ENCODE measurements at regions not wholly inside any gene's neighbourhood (a gene's known extent, or its start where the extent isn't known, plus 50 kb on each side); places are given as distances from the start of the nearest gene placed in this dataset.

DNA sequence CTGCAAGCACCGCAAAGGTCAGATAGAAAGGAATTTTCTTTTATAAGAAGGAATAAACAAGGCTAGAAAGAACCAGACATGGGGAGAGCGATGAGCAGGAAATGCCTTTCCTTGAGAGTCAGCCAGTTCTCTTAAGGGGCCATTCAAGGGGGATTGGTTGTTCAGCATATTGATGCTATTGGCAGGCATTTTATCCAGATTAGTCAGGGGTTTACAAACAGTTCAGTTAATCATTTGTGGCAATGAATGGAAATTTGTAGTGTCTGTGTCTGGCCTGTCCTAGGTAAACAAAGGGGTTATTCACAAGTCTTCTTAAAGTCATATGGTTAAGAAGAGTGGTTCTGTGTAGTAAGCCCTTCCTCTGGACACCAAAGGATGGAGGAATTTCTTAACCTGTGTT, 184.7 kb upstream of the FRMPD4 start:
- no peak for DNase-seq

DNA sequence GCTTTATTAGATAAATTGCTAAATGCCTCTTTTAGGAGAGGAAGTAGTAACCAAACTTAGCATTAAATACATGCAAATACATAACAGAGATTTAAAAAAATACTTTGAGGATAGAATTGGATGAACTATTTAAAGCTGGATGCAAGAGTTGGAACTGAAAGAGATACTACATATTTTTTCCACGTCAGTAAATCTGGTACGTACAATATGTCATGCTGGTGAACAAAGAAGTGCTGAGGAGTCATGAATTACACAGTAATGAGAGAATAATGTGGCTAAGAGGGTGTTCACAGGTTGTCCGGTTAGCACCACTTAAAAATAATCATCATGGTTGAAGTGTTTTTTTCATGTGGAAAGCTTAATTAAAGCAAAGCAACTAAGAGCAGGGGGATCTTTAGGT, 184.1 kb upstream of the FRMPD4 start:
- no peak for DNase-seq

DNA sequence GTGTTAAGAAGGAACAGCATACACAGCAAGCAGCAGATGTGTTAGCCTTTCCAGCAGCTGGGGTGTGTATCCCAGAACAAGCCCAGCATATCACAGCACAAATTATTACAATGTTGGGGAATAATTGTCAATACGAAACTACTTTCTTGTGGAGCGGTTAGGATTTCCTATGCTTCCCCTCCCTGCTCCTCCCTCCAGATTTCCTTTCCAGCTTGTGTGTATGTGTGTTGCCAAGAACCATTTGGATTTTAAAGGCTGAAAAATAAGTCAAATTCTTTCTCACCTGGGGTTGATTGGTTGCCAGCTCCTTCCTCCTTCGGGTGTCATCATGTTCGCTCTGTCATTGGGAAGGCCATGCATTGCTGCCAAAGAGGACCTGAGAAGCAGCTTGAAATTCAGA, 178.2 kb upstream of the FRMPD4 start:
- no peak for DNase-seq

DNA sequence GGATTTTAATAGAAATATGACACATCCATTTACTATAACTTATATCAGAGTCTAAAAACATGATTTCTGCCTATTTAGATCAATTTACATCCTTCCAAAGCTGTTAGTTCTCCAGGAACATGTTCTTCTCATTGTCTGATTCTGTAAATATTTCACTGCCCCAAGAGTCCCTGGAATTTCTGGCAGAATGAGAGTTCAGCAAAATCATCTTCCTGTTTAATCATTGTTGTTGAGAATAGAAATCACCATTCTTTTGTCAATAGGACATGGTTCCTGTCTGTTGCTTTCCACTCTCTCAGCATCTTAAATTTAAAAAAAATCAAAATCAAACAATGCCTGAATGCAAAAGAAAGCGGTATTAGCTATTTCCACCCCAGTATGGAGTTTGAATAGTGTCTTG, 172.8 kb upstream of the FRMPD4 start:
- no peak for DNase-seq

DNA sequence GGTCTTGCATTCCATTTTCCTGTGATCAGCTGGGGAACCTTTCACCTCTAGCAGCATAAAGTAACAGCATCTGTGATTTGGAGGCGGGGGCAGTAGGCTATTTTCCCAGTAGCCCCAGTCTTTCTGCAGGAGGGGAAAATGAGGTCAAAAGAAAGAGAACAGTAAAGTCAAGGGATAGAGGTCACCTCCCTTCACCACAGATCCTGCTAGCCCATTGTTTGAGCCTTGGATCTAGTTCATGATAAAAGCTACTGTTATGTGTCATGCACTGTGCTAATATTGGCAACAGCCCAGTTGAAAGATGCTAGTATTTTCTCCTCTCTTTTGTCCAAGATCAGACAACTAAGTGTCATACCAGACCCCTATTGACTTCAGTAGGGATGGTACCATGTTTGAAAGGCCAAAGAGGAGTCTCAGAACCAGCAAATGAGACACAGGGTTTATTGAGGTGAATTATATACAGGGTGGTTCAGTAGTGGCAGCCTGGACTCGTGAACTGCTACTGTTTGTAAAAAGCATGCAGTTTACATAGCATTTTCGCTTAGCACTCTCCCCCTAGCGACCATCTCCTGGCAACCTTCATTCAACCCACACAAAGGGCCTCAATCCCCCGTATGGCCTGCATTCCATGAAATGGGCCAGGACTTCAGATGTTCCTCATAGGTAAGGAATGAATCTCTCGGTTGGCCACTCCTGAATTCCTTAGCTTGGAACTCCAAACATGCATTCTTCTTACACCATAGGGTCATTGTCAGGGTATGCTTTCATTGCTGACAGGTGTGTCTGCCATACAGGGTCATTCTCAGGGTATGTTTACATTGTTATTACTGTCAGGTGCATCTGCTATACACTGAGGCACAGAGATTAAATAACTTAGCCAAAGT, 170.0 kb upstream of the FRMPD4 start:
- no peak for DNase-seq

DNA sequence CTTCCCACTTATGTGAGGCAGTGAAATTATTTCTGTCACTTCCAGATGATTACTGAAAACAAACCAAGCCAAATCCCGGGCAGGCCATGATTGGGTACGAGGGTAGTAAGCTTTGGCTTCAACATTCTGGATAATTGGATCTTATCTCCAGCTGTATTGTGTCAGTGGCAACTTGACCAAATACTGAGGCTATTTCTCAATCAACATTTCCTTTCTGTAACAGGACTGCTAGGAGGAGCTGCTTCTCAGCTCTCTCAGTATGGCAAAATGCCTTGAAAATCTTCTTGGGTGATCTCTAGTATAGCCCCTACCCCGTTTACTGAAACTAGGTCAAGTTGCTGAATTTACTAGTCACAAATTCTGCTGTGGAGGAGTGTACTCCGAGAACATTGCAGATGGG, 169.3 kb upstream of the FRMPD4 start:
- no peak for DNase-seq

DNA sequence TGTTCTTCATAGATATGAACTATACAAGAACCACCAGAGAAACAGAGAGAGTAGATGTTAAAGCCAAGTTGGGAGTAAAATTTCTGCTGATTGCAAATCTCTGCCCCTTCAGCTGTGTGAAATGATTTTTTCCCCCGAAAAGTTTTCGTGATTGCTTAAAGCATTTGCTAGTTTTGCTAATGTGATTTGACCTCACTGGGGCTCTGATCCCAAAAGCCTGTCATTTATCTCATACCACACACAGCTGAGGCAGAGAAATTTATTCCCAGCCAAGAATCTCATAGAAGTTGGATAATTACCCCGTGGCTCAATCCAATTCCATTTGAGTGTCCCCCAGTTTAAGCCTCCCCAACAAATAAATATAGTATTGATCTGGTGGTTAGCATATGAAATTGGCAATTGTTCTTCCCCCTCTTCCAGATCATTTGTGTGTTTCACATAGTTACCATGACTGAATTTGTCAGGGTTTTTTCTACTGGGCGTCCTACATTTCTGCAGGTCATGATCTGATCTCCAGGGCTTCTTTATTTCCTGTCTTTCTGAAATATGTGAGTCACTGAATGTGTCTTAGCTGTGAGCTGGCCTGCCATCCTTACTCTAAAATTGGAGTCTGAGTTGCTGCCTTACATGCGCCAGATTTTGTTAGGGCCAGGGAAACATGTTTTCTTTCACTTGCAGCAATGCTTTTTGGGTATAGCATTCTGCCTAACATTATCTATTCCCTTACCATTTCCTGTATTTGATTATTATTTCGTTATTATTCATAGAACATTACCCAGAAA, 167.5 kb upstream of the FRMPD4 start:
- no peak for DNase-seq

DNA sequence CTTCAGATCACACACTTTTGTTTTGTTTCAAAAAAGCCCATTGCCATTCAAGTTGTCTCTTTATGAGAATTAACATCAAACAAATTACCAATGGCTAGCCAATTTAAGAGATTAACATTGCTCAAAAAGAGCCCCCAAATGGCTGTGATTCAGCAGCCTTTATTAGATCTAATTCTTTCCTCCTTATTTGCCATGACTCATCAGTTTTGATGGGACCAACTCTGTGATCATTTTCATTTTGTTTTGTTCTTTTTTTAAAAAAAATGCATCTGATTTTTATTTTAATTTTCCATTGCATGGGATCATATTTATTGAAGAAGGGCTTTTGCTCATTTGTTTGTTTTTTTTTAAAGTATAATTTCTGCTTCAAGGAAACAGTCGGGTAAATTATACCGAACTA, 161.6 kb upstream of the FRMPD4 start:
- no peak for DNase-seq

DNA sequence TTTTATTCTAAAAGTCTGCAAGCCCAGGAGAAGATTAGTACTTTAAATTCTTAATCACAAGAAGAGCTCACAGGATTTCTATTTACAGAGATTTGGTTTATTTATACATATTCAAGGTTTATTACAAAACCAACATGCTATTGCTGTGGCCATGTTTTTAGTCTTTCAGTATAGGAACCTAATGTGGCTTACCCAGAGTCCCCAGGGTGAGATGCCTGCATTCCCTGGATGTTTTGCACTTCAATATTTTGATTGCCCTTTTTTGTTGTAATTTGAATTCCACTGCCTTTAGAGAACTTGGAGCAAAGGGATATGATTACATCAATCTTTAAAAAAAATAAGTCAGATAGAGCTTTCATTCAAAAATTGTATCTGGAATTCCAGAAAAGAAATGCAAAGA, 146.0 kb upstream of the FRMPD4 start:
- no peak for DNase-seq

DNA sequence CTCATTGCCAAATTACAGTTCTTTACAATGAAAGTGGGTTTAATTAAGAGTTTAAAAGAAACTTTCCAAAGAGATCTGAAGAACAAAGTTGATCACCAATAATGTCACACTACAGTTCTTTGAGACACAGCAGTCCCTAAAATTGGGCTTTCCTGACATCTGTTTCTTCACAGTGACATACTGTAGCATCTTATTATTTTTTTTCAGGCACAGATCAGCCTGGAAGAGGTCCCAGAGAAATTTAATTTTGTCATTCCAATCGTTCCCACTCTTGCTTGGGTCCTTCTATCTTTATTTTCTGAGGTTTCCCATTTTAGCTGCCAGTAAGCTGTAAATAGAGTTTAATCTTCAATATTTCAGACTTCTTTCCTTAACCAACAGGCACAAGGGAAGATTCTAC, 143.1 kb upstream of the FRMPD4 start:
- no peak for DNase-seq

DNA sequence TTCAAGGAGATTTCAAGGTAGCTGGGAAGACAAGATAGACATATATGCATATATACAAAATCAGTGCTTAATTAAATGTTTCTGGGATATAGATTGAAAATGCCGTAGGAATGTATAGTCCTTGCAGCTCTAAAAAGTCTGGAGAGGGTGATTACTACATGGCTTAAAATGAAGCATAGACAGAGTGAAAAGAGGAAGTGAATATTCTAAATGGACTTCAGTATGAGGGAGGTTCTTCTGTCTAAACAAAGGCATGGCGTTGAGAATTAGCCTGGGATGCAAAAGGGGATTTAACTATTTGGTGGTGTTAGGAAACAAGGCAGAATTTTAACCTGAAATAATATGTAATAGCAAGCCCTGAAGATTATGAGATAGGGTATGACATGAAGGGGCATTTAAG, 141.5 kb upstream of the FRMPD4 start:
- no peak for DNase-seq

DNA sequence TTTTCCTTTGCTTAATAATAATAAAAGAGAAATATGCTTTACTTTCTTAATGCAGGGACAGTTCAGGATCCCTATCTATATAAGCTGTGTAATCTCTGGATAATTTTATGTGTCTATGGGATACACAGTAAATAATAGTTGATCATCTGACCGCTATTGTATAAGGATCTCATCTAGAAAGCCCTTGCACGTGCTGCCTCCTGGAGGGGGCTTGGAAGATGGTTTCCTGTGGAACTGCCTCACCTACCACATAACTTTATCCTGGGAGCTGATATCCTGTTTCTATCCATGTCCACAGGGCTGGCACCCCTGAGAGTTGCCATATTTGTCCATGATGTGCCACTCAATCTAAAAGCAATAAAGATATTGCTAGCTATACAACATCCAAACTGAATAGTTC, 139.3 kb upstream of the FRMPD4 start:
- no peak for DNase-seq

DNA sequence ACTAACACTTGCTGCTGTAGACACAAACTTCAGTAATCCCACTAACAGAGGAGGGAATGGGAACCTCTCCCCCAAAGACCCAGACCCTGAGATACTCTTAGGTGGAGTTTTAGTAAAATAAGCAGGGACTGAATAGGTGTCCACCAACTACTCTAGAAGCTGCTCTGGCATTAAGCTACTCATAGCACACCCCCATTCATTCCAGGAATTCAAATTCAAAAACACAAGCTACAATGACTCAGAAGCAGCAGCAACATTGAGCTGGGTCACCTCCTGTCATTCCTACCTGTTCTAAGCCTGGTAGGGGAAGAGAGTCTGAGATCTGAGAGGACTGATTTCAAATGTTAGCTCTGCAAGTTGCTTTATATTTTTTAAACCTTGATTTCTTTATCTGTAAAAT, 135.4 kb upstream of the FRMPD4 start:
- peak; percentile 2 for DNase-seq

DNA sequence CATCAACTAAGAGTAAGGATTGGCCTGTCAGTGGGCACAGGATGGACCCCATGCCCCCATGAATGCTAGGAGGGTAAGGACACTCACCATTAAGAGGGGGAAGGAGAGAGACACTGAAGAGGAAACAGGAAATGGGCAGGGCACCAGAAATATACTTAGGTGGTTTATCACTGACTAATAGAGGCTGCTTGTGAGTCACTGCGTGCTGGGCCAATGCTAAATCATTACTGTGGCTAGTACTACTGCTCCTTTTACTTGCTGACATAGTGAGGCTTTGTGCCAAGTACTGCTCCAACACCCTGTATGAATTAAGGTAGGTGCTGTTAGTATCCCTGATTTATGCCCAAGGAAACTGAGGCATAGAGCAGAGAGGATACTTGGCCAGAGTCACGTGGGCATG, 130.4 kb upstream of the FRMPD4 start:
- peak; percentile 23 for DNase-seq

DNA sequence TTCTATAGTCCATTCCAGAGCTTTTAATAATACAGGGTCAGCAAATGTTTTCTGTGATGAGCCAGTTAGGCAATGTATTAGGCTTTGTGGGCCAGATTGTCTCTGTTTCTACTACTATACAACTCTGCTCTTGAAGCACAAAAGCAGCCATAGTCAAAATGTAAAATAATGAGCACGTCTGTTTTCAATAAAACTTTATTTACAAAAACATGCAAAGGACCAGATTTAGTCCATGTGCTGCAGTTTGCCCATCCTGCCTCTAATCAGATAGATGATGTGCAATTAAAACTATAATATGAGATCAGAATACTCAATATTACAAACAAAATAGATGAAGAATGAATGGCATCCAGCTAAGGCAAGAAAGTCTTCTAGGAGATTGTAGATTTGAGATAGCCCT, 127.8 kb upstream of the FRMPD4 start:
- no peak for DNase-seq

DNA sequence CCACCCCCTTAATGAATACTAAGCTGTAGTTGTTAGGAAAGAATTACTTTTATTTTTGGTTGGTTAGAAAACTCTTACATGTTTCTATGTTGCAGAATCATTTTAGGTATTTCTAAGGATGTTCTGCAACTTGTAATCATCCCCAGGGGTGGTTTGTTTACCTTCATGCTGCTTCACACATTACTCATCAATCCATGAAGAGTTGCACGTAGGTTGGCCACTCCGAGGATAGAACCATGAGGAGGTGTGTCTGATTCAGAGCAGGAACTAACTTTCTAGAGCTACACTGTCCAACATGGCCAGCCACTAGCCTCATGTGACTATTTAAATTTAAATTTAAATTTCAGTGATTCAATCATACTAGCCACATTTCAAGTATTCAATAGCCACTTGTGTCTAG, 127.2 kb upstream of the FRMPD4 start:
- no peak for DNase-seq

DNA sequence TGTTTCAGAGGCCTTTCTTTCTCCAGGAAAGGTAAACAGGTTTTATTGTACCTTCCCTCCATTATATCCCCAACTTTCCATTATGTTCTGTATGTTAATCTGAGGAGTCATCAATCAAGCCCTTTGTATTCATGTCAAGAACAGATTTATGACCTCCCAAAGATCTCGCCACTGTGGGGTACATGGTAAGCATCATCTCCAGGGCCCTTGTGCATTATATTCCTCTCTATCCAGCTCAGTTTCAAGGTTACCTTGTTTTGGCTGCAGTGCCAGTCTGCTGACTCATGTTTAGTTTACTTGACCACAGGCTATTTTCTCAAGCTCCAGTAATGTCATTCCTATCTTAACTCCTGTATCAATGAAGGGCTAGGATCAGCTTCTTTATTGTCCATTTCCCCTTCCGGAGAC, 125.1 kb upstream of the FRMPD4 start:
- DNase-seq, result no peak

DNA sequence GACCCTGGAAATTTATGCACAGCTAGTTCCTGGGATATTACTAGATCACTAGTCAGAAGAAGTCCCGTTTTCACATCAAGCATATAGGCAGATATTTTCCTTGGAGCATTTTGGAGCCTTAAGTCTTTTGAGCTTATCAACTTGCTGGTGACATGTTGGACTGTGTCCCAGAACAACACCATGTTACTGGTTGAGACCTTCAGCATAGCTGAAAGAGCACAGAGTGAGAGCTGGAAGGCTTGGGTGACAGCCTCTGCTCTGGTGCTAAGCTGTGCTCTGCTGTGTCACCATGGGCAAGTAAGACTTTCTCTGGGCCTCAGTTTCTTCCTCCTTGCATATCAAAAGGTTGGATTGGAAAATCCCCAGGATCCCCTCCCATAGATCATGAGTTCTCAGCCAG, 116.6 kb upstream of the FRMPD4 start:
- no peak for DNase-seq

DNA sequence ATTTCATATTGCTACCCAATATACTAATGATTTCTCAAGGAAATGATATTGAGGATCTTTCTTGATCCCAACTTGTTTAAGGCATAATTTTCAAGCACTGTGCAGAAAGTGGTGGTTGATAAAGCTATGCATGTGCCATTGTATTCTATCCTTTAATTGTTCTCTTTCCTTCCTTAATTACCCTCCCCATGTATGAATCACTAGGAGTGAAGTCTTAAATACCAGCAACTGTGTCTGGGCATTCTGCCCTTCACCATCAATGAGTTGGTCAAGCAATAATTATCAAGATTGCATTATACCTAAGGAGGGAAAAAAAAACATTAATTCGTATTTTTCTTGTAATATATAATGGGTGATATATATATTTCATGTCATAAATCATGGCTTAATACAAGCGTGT, 111.8 kb upstream of the FRMPD4 start:
- DNase-seq, result no peak

DNA sequence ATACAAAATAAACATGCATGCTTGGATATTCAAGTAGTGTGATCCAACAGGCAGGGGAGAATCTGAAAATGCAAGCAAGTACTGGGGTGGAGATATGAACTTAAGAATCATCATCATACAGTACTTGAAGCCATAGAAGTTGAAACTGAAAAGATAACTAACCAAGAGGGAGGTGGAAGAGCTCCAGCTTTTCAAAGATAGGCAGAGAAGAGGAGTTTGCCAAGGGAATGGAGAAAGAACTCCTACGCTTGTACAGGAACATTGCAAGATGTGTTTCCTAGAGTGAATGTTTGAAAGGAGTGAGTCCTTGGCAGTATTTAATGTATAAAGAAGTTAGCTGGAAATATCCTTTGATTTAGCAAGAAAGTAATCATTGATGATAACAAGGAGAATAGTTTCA, 106.2 kb upstream of the FRMPD4 start:
- DNase-seq, result no peak

DNA sequence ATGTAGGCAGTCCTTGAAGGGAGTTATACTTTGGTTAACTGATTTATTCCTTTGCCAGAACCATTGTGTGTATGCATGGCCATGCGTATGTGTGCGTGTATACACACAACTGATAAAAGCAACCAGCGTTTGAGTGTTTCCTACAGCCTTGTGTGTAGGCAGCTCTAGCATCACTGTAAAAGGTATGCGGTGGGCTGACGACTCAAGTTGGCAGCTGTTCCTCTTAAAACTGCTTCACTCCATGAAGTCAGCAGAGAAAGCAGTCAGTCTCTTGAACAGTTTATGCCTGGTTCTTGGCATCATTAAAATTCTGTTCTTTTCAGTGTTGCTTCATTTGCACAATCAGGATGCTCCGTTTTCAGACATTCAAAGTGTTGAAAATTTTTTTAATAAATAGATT, 103.5 kb upstream of the FRMPD4 start:
- no peak for DNase-seq

DNA sequence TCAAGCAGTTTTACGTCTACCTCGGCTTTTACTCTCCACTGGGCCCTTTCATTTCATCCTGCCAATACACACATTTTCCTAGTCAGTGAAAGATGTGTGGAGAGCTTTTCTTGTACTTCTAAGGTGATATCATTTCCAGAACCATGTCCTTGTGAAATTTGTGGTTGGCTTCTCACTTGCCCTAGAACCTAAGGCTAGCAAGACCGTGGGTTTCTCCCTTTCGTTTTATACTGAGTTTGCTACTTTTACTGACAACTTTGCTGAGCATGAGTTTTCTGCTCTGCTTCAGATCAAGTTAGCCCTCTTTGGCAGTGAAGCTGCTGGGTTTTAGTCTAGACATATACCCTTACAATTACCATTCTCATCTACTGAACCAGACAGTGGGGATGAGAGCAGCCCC, 95.7 kb upstream of the FRMPD4 start:
- no peak for DNase-seq

DNA sequence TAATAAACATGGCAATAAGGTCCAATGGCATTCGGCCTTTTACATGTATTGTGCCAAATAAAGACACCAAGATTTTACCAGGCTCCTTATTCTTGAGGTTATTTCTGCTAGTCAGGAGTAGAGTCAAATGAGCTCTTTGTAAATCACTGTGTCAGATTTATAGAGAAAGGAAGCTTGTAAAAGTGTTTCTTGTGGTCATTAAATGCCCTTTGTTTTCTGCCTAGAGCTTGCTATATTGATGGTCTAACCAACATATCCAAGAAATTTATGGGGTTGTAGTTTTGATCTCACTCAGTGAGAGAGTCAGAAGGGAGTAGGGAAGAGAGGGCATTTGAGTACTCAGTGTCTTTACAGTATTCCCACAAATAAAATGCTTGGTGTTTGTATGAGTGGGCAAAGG, 86.2 kb upstream of the FRMPD4 start:
- DNase-seq, result no peak

DNA sequence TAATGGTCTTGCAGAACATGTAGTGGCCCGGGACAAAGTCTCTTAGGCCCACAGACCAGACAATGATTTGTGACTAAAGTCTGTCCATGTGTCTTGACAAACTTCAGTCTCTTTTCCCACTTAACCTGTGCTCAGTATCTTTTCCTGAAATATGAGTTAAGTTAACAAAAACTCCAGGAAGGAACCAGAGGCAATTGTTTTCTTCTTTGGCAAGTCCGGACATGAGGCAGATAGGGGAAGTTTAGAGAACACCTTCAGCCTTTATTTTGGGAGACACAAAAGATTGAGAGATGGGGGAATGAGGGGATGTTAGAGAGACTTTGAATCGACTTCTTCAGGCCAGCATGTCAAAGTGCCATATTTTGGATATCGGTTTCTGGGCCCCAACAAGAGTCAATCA, 80.2 kb upstream of the FRMPD4 start:
- DNase-seq, result no peak
